ENCODE measurements at regions not wholly inside any gene's neighbourhood (a gene's known extent, or its start where the extent isn't known, plus 50 kb on each side); places are given as distances from the start of the nearest gene placed in this dataset.

GRCh38 chr2:226066391-226066790 is 666.9 kb downstream of the NYAP2 start:
- no peak for TF ChIP-seq CTCF (IDR thresholded peaks at IDR 0.05)
- no peak for TF ChIP-seq POLR2AphosphoS5 (IDR thresholded peaks at IDR 0.05)
- no peak for TF ChIP-seq POLR2A (IDR thresholded peaks at IDR 0.05)
